NCI-H774 (cell line): ENCODE measurements at regions not wholly inside any gene's neighbourhood (a gene's known extent, or its start where the extent isn't known, plus 50 kb on each side); places are given as distances from the start of the nearest gene placed in this dataset.
"Not testable (repeated sequence)": the region's sequence is repeated elsewhere in the genome, so short reads cannot be mapped to it uniquely, and the experiment has no call there.

ENCODE experiments used
- DNase-seq: peaks from one replicate; lab custom pipeline; 2025; lab: John Stamatoyannopoulos, UW

DNA sequence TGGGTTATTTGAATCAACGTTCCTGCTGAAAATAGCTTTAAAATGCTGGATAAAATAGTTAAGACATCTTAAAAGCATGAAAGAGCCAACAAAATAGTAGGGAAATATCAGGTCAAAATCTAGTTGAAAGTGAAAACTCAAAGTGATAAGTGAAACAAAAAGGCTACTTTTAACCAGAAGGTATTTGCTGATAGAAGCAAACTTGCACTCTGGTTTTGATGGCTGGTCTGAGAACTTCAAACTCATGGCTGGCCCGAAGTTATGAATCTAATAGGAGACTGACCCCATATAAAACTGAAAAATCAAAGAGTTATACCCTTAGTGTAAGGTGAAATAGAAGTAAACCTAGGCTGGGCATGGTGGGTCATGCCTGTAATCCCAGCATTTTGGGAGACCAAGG is 66.3 kb upstream of the HOXC13 start:
- DNase-seq, result no peak

DNA sequence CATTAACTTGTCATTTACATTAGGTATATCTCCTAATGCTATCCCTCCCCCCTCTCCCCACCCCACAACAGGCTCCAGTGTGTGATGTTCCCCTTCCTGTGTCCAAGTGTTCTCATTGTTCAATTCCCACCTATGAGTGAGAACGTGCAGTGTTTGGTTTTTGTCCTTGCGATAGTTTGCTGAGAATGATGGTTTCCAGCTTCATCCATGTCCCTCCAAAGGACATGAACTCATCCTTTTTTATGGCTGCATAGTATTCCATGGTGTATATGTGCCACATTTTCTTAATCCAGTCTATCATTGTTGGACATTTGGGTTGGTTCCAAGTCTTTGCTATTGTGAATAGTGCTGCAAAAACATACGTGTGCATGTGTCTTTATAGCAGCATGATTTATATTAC is 60.7 kb upstream of the HOXC13 start:
- not testable (repeated sequence) for DNase-seq

DNA sequence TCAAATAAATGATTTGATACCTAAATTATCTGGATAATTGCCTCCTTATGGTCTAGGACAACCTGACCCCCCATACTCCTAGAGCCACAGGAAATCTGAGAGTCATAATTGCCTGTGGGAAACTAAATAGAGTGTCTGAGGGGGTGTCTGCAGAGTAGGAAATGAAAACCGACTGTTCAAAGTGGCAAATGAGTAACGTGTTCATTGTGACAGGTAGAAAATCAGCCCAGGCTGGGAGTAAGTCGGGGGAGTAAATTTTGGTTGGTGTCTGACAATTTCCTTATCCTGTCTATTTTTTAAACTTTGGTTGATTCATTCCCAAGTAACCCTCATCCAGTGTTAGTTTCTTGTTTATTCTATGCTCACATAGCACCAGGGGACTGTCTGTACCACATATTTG is 51.6 kb upstream of the HOXC13 start:
- DNase-seq, result no peak

DNA sequence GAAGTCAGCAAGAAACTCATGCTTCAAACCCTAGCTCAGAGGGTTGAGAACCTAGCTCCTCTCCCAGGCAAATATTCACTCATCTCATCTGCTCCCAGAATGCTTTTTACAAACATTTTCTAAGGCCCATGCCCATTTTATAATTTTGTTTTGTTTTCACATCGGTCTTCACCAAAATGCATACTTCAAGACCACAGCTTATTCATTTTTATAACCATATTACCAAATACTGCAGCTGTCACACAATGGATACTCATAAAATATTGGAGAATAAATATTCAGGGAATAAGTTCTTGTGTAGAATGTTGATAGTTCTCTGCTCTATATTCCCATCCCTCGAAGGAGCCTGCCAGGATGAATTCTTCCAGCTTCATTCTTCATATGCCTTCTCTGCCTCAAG is 50.8 kb upstream of the HOXC13 start:
- no peak for DNase-seq
